ENCODE measurements at regions not wholly inside any gene's neighbourhood (a gene's known extent, or its start where the extent isn't known, plus 50 kb on each side); places are given as distances from the start of the nearest gene placed in this dataset.
"Not testable (repeated sequence)": the region's sequence is repeated elsewhere in the genome, so short reads cannot be mapped to it uniquely, and the experiment has no call there.

GRCh38 chr9:108762348-108763055 is 93.3 kb downstream of the ACTL7B start:
- DNase-seq, result no peak

DNA sequence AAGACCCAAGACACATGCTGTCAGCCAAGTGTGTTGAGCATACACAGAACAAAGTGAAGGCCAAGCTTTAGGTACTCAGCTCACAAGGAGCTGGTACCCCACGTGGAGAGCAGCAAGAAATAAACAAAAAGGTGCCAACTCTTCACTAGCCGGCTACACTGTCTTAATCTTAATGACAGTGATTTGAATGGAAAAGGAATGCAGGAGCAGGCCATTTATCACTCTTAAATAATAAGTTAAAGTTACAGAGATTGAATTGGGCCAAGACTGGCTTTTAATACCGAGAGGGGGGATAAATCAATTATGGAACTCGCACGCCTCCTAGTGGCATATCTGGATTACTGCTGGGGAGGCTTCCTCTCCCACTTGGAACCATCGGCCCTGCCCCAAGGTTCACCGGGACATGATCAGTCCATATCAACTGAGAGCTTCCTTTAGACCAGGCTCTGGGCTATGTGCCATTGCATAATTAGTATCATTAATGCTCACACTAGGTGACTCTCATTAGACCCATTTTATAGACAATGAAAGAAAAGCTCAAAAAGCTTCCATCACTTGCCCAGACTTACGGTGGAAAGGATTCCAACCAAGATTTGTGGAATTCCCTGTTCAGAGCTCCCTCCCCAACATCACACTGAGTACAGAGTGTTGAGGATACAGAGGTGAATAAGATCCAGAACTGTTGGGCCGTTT is 94.0 kb downstream of the ACTL7B start:
- peak; percentile 70 for DNase-seq

DNA sequence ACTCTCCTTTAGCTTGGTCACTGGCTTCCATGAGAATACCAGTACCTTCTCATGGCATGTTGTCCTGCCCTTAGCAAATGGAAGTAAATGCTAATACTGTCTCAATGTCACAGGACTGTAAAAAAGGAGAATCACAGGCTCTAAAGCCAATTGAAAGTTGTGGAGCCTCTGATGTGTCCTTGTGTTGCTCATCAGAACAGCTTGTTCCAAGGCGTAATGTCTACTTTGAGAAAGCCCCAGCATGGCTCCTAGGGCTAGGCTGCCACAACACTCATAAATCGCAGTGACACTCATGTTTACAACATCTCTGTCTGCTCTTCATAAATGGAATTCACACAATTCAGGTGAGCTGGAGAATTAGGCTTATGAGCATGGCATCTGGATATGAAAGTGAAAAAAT is 94.9 kb downstream of the ACTL7B start:
- DNase-seq, result no peak

DNA sequence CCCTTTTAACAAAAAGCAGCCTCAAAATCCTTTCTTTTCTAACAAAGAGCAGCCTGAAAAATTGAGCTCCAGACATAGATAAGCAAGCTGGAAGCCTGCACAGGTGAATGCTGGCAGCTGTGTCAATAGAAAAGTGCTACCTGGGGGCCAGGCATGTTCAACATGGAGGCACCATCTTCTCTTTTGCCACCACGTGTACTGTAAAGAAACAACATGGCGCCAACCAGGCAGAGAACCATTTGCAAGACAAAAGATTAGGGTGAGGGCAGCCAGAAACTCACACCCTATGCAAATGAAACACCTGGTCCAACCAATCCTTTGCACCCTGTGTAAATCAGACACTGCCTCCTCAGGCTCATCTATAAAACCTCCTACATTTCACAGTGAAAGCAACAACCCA is 96.0 kb downstream of the ACTL7B start:
- DNase-seq, result peak; percentile 18

GRCh38 chr9:108759399-108759798 is 96.4 kb downstream of the ACTL7B start:
- peak; percentile 49 for DNase-seq

- no peak for DNase-seq
Observed at GRCh38 chr9:108756746-108757490, 98.9 kb downstream of the ACTL7B start.

GRCh38 chr9:108755979-108756378 is 99.8 kb downstream of the ACTL7B start:
- DNase-seq, result no peak

DNA sequence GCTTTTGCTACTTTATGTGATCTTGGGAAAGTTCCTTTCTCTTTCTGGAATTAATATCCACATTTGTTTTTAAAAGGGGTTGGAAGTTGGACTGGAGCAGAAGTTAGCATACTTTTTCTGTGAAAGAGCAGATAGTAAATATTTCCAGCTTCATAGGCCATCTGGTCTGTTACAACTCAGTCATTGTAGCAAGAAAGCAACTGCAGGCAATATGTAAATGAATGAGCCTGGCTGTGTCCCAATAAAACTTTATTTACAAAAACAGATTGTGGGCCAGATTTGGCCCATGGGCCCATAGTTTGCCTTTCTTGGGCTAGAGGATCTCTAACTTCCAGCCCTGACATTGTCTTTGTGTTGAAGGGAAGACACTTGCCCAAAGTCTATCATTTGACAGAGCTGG is 104.4 kb downstream of the ACTL7B start:
- no peak for DNase-seq

DNA sequence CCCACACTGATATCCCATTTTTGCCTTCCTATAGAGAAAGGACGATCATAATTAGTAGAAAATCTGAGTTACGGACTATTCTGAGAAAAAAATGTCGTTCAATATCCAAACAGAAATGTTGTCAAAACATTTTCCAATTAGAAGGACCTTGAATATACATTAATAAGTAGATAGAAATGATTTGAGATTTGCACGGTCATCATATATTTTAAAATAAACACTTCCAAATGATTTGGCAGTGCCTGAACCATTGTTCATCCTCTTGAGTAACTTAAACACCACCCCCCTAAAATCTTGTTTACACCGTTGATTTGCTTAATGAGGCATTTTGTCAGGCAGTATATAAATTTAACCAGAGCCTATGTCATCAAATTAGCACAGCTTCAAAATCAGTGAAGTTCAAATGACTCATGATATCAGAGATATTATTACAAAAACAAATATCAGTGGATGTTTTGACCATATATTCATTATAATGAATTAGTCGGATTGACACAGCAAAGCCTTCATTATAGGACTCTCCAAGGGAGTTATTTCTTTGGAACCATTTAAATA is 105.0 kb downstream of the ACTL7B start:
- no peak for DNase-seq

DNA sequence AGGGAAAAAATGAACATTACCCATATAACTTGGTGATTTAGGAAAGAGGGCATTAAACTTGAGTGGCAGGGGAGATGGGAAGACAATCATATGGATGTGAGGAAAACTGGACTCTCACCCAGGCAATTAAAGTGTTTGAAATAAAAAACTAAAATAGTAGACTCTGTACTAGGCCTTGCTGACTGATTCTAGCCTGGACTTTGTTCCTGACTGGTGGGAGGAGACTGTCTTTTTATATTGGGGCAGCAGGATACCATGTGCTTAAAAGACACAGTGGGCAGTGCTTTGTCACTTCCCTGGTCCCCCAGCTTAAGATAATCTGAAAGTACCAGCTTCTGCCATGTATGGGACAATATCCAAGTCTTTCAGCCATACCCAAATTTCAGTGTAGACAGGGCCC is 107.0 kb downstream of the ACTL7B start:
- DNase-seq, result no peak

DNA sequence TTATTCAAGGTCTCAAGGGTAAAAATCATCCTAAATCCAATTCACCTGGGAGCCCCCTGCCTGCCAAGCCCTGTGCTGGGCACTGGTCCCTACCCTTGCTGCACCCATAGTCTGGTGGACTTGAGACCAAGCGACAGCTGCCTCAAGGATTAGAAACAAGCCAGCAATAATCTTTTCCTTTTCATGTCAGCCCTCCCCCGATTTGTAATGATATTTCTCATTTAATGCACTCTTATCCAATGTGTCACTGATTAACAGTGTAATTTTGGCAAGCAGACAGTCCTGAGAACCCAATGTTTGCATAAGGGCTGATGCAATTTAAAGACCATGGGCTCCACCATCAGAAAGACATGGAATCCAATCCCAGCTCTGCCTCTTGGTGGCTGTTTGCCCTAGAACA is 108.9 kb downstream of the ACTL7B start:
- peak; percentile 5 for DNase-seq

DNA sequence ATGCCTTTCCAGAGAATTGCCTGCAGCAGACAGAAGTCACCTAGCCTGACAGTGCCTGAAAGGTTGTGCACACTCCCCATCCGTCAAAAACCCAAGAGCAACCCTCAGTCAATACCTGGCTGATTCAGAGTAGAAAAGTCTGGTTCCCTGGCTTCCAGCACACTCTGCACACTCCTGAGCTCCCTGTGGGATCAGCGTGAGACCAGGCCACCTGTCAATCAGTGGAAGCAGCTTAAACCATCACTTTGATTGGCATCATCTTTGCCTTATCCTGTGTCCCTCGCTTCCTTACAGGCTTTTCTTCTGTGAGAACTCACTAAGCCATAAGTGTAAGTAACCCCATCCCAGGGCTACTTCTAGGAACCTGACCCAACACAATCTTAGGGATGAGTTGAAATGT is 109.8 kb downstream of the ACTL7B start:
- no peak for DNase-seq

GRCh38 chr9:108744641-108745040 is 111.1 kb downstream of the ACTL7B start:
- no peak for DNase-seq

- no peak for DNase-seq
Observed at GRCh38 chr9:108743901-108744371, 111.8 kb downstream of the ACTL7B start.

DNA sequence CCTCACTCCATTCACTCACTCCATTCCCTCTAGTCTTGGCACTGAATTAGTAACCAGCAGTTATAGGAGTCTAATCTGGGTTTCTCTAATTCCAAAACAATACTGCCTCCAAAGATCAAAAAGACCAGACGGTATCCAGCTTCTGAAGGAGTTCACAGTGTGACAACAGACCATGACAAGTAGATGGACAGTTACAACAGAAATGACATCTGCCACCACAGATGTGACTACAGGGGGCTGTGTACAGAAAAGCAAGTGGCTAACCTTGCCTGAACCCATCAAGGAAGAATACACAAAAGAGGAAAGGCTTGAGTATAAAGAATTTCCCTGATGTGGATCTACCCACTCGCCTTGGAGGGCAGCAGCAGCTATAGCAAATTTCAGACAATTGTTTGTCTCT is 112.4 kb downstream of the ACTL7B start:
- no peak for DNase-seq

- DNase-seq, result no peak
Observed at GRCh38 chr9:108742191-108742590, 113.6 kb downstream of the ACTL7B start.

- not testable (repeated sequence) for DNase-seq
Observed at GRCh38 chr9:108731292-108731691, 124.5 kb downstream of the ACTL7B start.

DNA sequence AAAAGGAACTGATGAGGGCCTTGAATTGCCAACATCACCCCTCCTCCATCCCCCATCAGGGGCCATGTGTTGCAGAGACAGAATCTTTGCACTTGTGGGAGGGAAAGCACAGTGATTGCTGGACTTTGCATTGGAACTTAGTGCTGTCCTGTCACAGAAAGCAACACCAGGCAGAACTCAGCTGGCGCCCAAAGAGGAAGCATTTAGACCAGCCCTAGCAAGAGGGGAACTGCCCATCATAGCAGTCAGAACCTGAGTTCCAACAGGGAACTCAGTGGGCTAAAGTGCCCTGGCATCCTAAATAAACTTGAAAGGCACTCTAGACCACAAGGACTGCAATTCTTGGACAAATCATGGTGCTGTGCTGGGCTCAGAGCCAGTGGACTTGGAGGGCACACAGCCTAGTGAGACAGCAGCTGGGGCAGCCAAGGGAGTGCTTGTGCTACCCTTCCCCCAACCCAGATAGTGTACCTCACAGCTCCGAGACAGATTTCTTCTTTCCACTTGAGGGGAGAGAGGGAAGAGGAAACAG is 128.1 kb downstream of the ACTL7B start:
- no peak for DNase-seq

DNA sequence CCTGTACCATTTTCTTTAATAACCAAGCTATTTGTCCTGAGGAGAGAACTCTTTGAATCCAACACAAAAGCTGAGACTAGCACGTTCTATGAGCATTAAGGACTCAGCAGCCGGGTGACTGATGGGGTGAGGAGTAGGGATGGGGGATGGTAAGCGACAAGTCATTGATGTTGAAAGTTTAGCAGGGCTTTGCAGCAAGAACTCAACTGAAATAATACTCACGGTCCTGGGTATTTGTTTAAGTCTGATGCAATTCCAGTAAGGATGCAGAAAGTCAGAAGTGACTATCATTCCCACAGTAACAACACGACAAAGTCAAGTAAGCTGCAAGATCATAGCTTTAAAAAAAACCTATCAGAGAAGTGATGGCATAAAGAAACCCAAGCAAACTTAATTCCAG is 131.1 kb downstream of the ACTL7B start:
- DNase-seq, result no peak

GRCh38 chr9:108724122-108724521 is 131.7 kb downstream of the ACTL7B start:
- no peak for DNase-seq

DNA sequence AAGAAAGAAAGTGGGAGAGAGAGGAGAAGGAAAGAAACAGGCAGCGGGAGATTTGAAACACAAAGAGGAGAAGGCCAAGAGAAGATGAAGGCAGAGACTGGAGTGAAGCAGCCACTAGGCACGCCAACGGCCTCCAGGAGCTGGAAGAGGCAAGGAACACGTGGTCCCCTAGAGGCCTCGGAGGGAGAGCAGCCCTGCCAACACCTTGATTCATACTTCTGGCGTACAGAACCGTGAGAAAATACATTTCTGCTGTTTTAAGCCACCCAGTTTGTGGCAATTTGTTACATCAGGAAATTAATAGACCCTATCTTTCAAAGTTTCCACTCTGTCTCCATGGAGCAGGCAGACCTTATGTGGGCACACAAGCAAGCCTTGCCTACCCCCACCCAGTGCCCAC is 133.4 kb downstream of the ACTL7B start:
- DNase-seq, result no peak

DNA sequence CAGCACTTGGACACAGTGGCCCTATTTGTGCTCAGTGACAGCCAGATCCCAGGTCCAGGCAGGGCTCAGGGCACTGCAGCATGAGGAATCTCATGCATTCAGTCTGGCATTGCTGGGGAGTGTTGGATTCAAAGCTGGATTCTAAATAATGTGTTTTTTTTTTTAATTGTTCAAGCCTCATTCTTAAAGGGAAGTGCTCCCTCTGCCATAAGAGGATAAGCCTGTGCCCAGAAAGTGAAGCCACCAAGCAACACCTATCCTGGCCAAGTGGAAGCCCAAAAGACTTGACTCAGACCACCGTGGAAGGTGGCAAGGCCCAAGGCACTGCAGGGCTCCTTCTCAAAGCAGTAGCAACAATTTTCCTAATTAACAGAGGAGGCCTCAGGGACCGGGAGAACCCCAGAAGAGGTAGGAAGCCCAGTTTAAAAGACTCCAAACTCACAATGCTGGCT is 135.6 kb downstream of the ACTL7B start:
- no peak for DNase-seq

GRCh38 chr9:108710424-108710823 is 145.4 kb downstream of the ACTL7B start:
- DNase-seq, result no peak

All from NCI-H2029 treated with DMSO at 0.1 percent for 48 hours (cell line).